Uterus (tissue), 3 donors: ENCODE measurements at regions not wholly inside any gene's neighbourhood (a gene's known extent, or its start where the extent isn't known, plus 50 kb on each side); places are given as distances from the start of the nearest gene placed in this dataset.

Source experiments
- DNase-seq, 2 donors: peaks; one replicate each; pipeline ENCODE4 v3.0.0-alpha.2; 2019 to 2020
- H3K27ac ChIP-seq, 2 donors: fragments of 200-600 bp; sonication (generic); 1 replicate in 1 of 2; 2 replicates in 1 of 2; pipeline ENCODE4 v1.5.1; 2016 to 2018
- H3K27me3 ChIP-seq, 2 donors: fragments of 200-600 bp; sonication (generic); one replicate each; pipeline ENCODE4 v1.5.1; 2018 to 2019; ENCODE audit warnings: control low read depth in 1 of 2
- H3K36me3 ChIP-seq, 2 donors: fragments of 200-600 bp; sonication (generic); one replicate each; pipeline ENCODE4 v1.5.1; 2019; ENCODE audit warnings: control low read depth in 1 of 2
- H3K4me1 ChIP-seq, 2 donors: fragments of 200-600 bp; sonication (generic); one replicate each; pipeline ENCODE4 v1.5.1; 2018 to 2019; ENCODE audit warnings: control low read depth in 1 of 2
- H3K4me3 ChIP-seq, 2 donors: fragments of 200-600 bp; sonication (generic); 1 replicate in 1 of 2; 2 replicates in 1 of 2; pipeline ENCODE4 v1.5.1; 2018 to 2019; ENCODE audit warnings: mild to moderate bottlenecking in 1 of 2
- H3K9me3 ChIP-seq, 2 donors: fragments of 200-600 bp; sonication (generic); one replicate each; pipeline ENCODE4 v1.5.1; 2019; ENCODE audit warnings: control low read depth in 1 of 2
- CTCF ChIP-seq, 4 experiments: fragments of 200-600 bp in 2 of 4; fragments of 450-650 bp in 2 of 4; sonication (generic) in 2 of 4; IDR thresholded peaks; one replicate each; pipeline ENCODE4 v1.5.1; 2016 to 2019; ENCODE audit warnings: antibody characterized with exemption in 4 of 4, mild to moderate bottlenecking in 2 of 4, moderate library complexity in 1 of 4
- POLR2A ChIP-seq, 2 donors: fragments of 450-650 bp; IDR thresholded peaks; one replicate each; pipeline ENCODE4 v1.6.1; 2016; ENCODE audit warnings: antibody characterized with exemption in 2 of 2, mild to moderate bottlenecking in 1 of 2, moderate library complexity in 1 of 2
- intact Hi-C: fragments of 100-400 bp; cut with DNase I; formaldehyde crosslinking; loops from one replicate; pipeline ENCODE4 v1.15.1; 2023; ENCODE audit warnings: low total_unique reads
- donor health status: DM: yes; HTN: yes; CAD: no.

- DNase-seq = no peak
- Histone ChIP-seq H3K27me3 (no peaks in the 10 kb centered on the region), H3K36me3 (no peaks in the 10 kb centered on the region), H3K4me1 (no peaks in the 10 kb centered on the region), H3K4me3 (no peak overlapping the region), H3K27ac (no peak overlapping the region), H3K9me3 (no peaks in the 10 kb centered on the region)
- TF ChIP-seq CTCF (IDR thresholded peaks at IDR 0.05) (no peak), POLR2A (IDR thresholded peaks at IDR 0.05) (no peak)
- intact Hi-C loops = no loop called here
Observed at GRCh38 chr1:5488448-5488847, 503.8 kb downstream of the NPHP4 start.

- Histone ChIP-seq H3K4me1 (no peaks in the 10 kb centered on the region), H3K4me3 (no peak overlapping the region), H3K27ac (no peak overlapping the region), H3K36me3 (no peaks in the 10 kb centered on the region), H3K27me3 (no peaks in the 10 kb centered on the region), H3K9me3 (no peaks in the 10 kb centered on the region)
- no peak for TF ChIP-seq CTCF (IDR thresholded peaks at IDR 0.05)
- no peak for TF ChIP-seq POLR2A (IDR thresholded peaks at IDR 0.05)
- intact Hi-C loops = no loop called here
- no peak for DNase-seq
Observed at GRCh38 chr1:5485968-5486696, 506.1 kb downstream of the NPHP4 start.

GRCh38 chr1:5485436-5485835 is 506.8 kb downstream of the NPHP4 start:
- Histone ChIP-seq H3K9me3 (no peaks in the 10 kb centered on the region), H3K4me3 (no peak overlapping the region), H3K36me3 (no peaks in the 10 kb centered on the region), H3K4me1 (no peaks in the 10 kb centered on the region), H3K27ac (no peak overlapping the region), H3K27me3 (no peaks in the 10 kb centered on the region)
- no peak for DNase-seq
- no peak for TF ChIP-seq CTCF (IDR thresholded peaks at IDR 0.05)
- TF ChIP-seq POLR2A (IDR thresholded peaks at IDR 0.05) = no peak
- intact Hi-C loops = no loop called here

GRCh38 chr1:5484451-5485165 is 507.6 kb downstream of the NPHP4 start:
- no peak overlapping the region for H3K4me3 ChIP-seq
- intact Hi-C loops = no loop called here
- no peaks in the 10 kb centered on the region for H3K4me1 ChIP-seq
- H3K27me3 ChIP-seq = no peaks in the 10 kb centered on the region
- DNase-seq = no peak
- no peaks in the 10 kb centered on the region for H3K9me3 ChIP-seq
- H3K36me3 ChIP-seq = no peaks in the 10 kb centered on the region
- TF ChIP-seq CTCF (IDR thresholded peaks at IDR 0.05) (no peak), POLR2A (IDR thresholded peaks at IDR 0.05) (no peak)
- no peak overlapping the region for H3K27ac ChIP-seq

GRCh38 chr1:5481889-5482288 is 510.3 kb downstream of the NPHP4 start:
- no peaks in the 10 kb centered on the region for H3K4me1 ChIP-seq
- intact Hi-C loops = no loop called here
- no peak for DNase-seq
- H3K27ac ChIP-seq = no peak overlapping the region
- TF ChIP-seq POLR2A (IDR thresholded peaks at IDR 0.05) (no peak), CTCF (IDR thresholded peaks at IDR 0.05) (no peak)
- no peaks in the 10 kb centered on the region for H3K36me3 ChIP-seq
- H3K9me3 ChIP-seq = no peaks in the 10 kb centered on the region
- no peaks in the 10 kb centered on the region for H3K27me3 ChIP-seq
- no peak overlapping the region for H3K4me3 ChIP-seq
